ENCODE measurements at regions not wholly inside any gene's neighbourhood (a gene's known extent, or its start where the extent isn't known, plus 50 kb on each side); places are given as distances from the start of the nearest gene placed in this dataset.

DNA sequence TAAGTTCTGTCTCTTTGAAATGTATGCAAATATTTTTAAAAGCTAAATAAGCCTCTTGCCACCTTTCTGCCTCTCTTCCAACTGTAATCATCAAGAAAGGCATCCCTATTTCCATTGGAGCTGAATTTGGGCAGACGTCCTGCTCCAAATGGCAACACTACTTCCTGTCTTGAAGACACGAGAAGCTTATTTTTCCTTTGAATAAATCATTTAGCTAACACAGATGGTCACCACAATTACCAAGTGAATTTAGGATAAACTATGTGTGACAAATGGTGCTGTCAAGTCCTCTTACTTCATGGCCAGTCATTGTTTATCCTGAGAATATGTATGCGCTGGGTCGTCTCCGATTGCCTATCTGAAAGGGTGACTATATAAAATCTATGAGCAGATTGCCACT, 268.0 kb downstream of the ANKRD7 start:
- ATAC-seq (no peak), DNase-seq (ENCODE audit: low spot score) (no peak)
- Mint-ChIP-seq H3K9me3 (no peaks in the 10 kb centered on the region; the same call in 2 of the 3 replicates), H3K27ac (no peak overlapping the region), H3K4me3 (no peak overlapping the region), H3K36me3 (ENCODE audit: low read depth) (no peaks in the 10 kb centered on the region), H3K4me1 (no peaks in the 10 kb centered on the region), H3K27me3 (ENCODE audit: insufficient read depth, low read depth, poor library complexity) (no peaks in the 10 kb centered on the region)
- no peak overlapping the region for H3K4me2 ChIP-seq
- H3F3A ChIP-seq (replicated peaks; ENCODE audit: low read depth): no peaks in the 10 kb centered on the region
- no peak overlapping the region for H3K27ac ChIP-seq (ENCODE audit: low read depth)
- no peaks in the 10 kb centered on the region for H3K9me2 ChIP-seq (ENCODE audit: insufficient read depth)
- H3K4me1 ChIP-seq (ENCODE audit: insufficient read depth): no peaks in the 10 kb centered on the region
- no peaks in the 10 kb centered on the region for H4K20me1 ChIP-seq (replicated peaks; ENCODE audit: insufficient read depth)
- no peaks in the 10 kb centered on the region for H3K79me2 ChIP-seq (replicated peaks; ENCODE audit: insufficient read depth)
- no peaks in the 10 kb centered on the region for H3K36me3 ChIP-seq (ENCODE audit: insufficient read depth)
- H3K27me3 ChIP-seq (ENCODE audit: insufficient read depth): no peaks in the 10 kb centered on the region
- TF ChIP-seq JUNB (IDR thresholded peaks at IDR 0.05; ENCODE audit: unreplicated experiment) (no peak), STAT1 (IDR thresholded peaks at IDR 0.05; ENCODE audit: unreplicated experiment) (no peak)
- peak overlapping the region; percentile 16; the same call in 1 of the 2 replicates for H2AFZ ChIP-seq
- no peak overlapping the region for H3K4me3 ChIP-seq

DNA sequence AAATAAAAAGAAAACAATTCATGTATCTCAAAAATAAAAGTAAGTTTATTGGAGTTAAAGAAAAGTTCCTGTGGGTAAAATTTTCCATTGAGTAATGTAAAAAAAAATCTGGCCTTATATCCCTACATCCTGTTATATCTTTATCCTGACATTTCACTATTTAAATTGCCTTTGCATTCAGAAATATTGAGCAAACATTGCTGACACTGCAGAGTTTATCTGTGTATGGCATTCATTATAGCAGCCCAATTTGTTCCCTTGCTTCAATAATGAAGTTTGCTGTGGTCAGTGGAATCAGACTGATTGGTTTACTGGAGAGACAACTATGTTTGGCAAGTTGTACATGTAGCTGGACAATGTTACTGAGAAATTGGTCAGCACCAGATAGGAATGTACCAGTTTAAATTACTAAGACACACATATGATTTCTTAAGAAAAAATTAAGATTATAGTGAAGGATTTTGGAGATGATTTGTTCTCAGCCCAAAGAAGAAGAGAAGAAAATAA, 271.7 kb downstream of the ANKRD7 start:
- H3K9me3 Mint-ChIP-seq: no peaks in the 10 kb centered on the region
- no peaks in the 10 kb centered on the region for H3K36me3 Mint-ChIP-seq (ENCODE audit: low read depth)
- Histone ChIP-seq H3F3A (replicated peaks; ENCODE audit: low read depth) (no peaks in the 10 kb centered on the region), H3K27me3 (ENCODE audit: insufficient read depth) (no peaks in the 10 kb centered on the region), H3K79me2 (replicated peaks; ENCODE audit: insufficient read depth) (no peaks in the 10 kb centered on the region), H4K20me1 (replicated peaks; ENCODE audit: insufficient read depth) (no peaks in the 10 kb centered on the region), H3K4me3 (no peak overlapping the region), H2AFZ (no peak overlapping the region), H3K36me3 (ENCODE audit: insufficient read depth) (no peaks in the 10 kb centered on the region), H3K4me1 (ENCODE audit: insufficient read depth) (no peaks in the 10 kb centered on the region), H3K4me2 (no peak overlapping the region), H3K9me2 (ENCODE audit: insufficient read depth) (no peaks in the 10 kb centered on the region), H3K27ac (ENCODE audit: low read depth) (no peak overlapping the region)
- H3K27ac Mint-ChIP-seq: no peak overlapping the region
- ATAC-seq (no peak), DNase-seq (ENCODE audit: low spot score) (no peak)
- H3K27me3 Mint-ChIP-seq (ENCODE audit: insufficient read depth, low read depth, poor library complexity): peaks cover 3% of the 10 kb centered on the region
- no peaks in the 10 kb centered on the region for H3K4me1 Mint-ChIP-seq
- H3K4me3 Mint-ChIP-seq: no peak overlapping the region
- no peak for TF ChIP-seq ZNF331 (CRISPR knock-in tag; IDR thresholded peaks at IDR 0.05; ENCODE audit: low read depth)
- no peak for TF ChIP-seq NANOG (IDR thresholded peaks at IDR 0.05; ENCODE audit: borderline replicate concordance)
- TF ChIP-seq STAT1 (IDR thresholded peaks at IDR 0.05; ENCODE audit: unreplicated experiment): no peak
- TF ChIP-seq, protein P1, sequence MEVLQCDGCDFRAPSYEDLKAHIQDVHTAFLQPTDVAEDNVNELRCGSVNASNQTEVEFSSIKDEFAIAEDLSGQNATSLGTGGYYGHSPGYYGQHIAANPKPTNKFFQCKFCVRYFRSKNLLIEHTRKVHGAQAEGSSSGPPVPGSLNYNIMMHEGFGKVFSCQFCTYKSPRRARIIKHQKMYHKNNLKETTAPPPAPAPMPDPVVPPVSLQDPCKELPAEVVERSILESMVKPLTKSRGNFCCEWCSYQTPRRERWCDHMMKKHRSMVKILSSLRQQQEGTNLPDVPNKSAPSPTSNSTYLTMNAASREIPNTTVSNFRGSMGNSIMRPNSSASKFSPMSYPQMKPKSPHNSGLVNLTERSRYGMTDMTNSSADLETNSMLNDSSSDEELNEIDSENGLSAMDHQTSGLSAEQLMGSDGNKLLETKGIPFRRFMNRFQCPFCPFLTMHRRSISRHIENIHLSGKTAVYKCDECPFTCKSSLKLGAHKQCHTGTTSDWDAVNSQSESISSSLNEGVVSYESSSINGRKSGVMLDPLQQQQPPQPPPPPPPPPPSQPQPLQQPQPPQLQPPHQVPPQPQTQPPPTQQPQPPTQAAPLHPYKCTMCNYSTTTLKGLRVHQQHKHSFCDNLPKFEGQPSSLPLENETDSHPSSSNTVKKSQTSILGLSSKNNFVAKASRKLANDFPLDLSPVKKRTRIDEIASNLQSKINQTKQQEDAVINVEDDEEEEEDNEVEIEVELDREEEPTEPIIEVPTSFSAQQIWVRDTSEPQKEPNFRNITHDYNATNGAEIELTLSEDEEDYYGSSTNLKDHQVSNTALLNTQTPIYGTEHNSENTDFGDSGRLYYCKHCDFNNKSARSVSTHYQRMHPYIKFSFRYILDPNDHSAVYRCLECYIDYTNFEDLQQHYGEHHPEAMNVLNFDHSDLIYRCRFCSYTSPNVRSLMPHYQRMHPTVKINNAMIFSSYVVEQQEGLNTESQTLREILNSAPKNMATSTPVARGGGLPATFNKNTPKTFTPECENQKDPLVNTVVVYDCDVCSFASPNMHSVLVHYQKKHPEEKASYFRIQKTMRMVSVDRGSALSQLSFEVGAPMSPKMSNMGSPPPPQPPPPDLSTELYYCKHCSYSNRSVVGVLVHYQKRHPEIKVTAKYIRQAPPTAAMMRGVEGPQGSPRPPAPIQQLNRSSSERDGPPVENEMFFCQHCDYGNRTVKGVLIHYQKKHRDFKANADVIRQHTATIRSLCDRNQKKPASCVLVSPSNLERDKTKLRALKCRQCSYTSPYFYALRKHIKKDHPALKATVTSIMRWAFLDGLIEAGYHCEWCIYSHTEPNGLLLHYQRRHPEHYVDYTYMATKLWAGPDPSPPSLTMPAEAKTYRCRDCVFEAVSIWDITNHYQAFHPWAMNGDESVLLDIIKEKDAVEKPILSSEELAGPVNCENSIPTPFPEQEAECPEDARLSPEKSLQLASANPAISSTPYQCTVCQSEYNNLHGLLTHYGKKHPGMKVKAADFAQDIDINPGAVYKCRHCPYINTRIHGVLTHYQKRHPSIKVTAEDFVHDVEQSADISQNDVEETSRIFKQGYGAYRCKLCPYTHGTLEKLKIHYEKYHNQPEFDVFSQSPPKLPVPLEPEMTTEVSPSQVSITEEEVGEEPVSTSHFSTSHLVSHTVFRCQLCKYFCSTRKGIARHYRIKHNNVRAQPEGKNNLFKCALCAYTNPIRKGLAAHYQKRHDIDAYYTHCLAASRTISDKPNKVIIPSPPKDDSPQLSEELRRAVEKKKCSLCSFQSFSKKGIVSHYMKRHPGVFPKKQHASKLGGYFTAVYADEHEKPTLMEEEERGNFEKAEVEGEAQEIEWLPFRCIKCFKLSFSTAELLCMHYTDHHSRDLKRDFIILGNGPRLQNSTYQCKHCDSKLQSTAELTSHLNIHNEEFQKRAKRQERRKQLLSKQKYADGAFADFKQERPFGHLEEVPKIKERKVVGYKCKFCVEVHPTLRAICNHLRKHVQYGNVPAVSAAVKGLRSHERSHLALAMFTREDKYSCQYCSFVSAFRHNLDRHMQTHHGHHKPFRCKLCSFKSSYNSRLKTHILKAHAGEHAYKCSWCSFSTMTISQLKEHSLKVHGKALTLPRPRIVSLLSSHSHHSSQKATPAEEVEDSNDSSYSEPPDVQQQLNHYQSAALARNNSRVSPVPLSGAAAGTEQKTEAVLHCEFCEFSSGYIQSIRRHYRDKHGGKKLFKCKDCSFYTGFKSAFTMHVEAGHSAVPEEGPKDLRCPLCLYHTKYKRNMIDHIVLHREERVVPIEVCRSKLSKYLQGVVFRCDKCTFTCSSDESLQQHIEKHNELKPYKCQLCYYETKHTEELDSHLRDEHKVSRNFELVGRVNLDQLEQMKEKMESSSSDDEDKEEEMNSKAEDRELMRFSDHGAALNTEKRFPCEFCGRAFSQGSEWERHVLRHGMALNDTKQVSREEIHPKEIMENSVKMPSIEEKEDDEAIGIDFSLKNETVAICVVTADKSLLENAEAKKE (CRISPR knock-in tag; IDR thresholded peaks at IDR 0.05): no peak
- TF ChIP-seq, protein P2, sequence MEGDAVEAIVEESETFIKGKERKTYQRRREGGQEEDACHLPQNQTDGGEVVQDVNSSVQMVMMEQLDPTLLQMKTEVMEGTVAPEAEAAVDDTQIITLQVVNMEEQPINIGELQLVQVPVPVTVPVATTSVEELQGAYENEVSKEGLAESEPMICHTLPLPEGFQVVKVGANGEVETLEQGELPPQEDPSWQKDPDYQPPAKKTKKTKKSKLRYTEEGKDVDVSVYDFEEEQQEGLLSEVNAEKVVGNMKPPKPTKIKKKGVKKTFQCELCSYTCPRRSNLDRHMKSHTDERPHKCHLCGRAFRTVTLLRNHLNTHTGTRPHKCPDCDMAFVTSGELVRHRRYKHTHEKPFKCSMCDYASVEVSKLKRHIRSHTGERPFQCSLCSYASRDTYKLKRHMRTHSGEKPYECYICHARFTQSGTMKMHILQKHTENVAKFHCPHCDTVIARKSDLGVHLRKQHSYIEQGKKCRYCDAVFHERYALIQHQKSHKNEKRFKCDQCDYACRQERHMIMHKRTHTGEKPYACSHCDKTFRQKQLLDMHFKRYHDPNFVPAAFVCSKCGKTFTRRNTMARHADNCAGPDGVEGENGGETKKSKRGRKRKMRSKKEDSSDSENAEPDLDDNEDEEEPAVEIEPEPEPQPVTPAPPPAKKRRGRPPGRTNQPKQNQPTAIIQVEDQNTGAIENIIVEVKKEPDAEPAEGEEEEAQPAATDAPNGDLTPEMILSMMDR (conservative IDR thresholded peaks at IDR 0.05; ENCODE audit: low read depth in 2 of 2): no peak
- TF ChIP-seq CREB1 (CRISPR knock-in tag; IDR thresholded peaks at IDR 0.05; ENCODE audit: low read depth): no peak
- TF ChIP-seq POLR2AphosphoS5 (IDR thresholded peaks at IDR 0.05; ENCODE audit: low read depth): no peak
- TF ChIP-seq, protein P3, sequence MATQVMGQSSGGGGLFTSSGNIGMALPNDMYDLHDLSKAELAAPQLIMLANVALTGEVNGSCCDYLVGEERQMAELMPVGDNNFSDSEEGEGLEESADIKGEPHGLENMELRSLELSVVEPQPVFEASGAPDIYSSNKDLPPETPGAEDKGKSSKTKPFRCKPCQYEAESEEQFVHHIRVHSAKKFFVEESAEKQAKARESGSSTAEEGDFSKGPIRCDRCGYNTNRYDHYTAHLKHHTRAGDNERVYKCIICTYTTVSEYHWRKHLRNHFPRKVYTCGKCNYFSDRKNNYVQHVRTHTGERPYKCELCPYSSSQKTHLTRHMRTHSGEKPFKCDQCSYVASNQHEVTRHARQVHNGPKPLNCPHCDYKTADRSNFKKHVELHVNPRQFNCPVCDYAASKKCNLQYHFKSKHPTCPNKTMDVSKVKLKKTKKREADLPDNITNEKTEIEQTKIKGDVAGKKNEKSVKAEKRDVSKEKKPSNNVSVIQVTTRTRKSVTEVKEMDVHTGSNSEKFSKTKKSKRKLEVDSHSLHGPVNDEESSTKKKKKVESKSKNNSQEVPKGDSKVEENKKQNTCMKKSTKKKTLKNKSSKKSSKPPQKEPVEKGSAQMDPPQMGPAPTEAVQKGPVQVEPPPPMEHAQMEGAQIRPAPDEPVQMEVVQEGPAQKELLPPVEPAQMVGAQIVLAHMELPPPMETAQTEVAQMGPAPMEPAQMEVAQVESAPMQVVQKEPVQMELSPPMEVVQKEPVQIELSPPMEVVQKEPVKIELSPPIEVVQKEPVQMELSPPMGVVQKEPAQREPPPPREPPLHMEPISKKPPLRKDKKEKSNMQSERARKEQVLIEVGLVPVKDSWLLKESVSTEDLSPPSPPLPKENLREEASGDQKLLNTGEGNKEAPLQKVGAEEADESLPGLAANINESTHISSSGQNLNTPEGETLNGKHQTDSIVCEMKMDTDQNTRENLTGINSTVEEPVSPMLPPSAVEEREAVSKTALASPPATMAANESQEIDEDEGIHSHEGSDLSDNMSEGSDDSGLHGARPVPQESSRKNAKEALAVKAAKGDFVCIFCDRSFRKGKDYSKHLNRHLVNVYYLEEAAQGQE (IDR thresholded peaks at IDR 0.05; ENCODE audit: unreplicated experiment): no peak
- TF ChIP-seq JUNB (IDR thresholded peaks at IDR 0.05; ENCODE audit: unreplicated experiment): no peak
- no peak for TF ChIP-seq EZH2 (IDR thresholded peaks at IDR 0.05; ENCODE audit: low read depth, unreplicated experiment)
- TF ChIP-seq ZNF114 (CRISPR knock-in tag; IDR thresholded peaks at IDR 0.05): no peak

Data from GM23338 (cell line).